Activated CD8-positive, alpha-beta T cell treated with anti-CD3 and anti-CD28 coated beads, Interleukin-2, amount 10 ng/mL, durations not matched to agents 7 days and 5 days (primary cell): ENCODE measurements at regions not wholly inside any gene's neighbourhood (a gene's known extent, or its start where the extent isn't known, plus 50 kb on each side); places are given as distances from the start of the nearest gene placed in this dataset.

Experiments
- ATAC-seq: fragments of 150-1000 bp; cut with Tn5 transposase; one replicate; pipeline ENCODE4 v1.10.0; 2021; ENCODE audit warnings: moderate library complexity
- CTCF ChIA-PET: fragments of 350-600 bp; sonication (Branson Sonifier 250); formaldehyde crosslinking; loops from one replicate; lab custom pipeline; 2021; ENCODE audit warnings: antibody characterized with exemption; lab: Charles Lee
- POLR2A ChIA-PET: fragments of 350-600 bp; sonication (Branson Sonifier 250); formaldehyde crosslinking; loops from one replicate; lab custom pipeline; 2021; ENCODE audit warnings: antibody characterized with exemption; lab: Charles Lee
- DNase-seq: peaks from one replicate; pipeline ENCODE4 v3.0.0-alpha.2; 2020
- H3K27ac Mint-ChIP-seq: one replicate; pipeline ENCODE4 v1.8.0; 2021; ENCODE audit warnings: mild to moderate bottlenecking, mixed read lengths
- H3K27me3 Mint-ChIP-seq: one replicate; pipeline ENCODE4 v1.8.0; 2021; ENCODE audit warnings: low read depth, mixed read lengths
- H3K36me3 Mint-ChIP-seq: one replicate; pipeline ENCODE4 v1.8.0; 2021; ENCODE audit warnings: low read depth, mixed read lengths
- H3K4me1 Mint-ChIP-seq: one replicate; pipeline ENCODE4 v1.8.0; 2021; ENCODE audit warnings: low read depth, mixed read lengths
- H3K4me3 Mint-ChIP-seq: one replicate; pipeline ENCODE4 v1.8.0; 2021; ENCODE audit warnings: mild to moderate bottlenecking, mixed read lengths
- H3K9me3 Mint-ChIP-seq: one replicate; pipeline ENCODE4 v1.8.0; 2022; ENCODE audit warnings: mixed read lengths; ENCODE audit not compliant: insufficient read depth

GRCh38 chr6:145067430-145067829 is 667.9 kb downstream of the EPM2A start:
- Mint-ChIP-seq H3K27me3 (peaks cover 10% of the 10 kb centered on the region), H3K9me3 (no peaks in the 10 kb centered on the region), H3K4me1 (no peaks in the 10 kb centered on the region), H3K27ac (no peak overlapping the region), H3K36me3 (no peaks in the 10 kb centered on the region), H3K4me3 (no peak overlapping the region)
- POLR2A ChIA-PET, result no interaction called here
- no peak for DNase-seq
- CTCF ChIA-PET, result no interaction called here
- ATAC-seq, result no peak

DNA sequence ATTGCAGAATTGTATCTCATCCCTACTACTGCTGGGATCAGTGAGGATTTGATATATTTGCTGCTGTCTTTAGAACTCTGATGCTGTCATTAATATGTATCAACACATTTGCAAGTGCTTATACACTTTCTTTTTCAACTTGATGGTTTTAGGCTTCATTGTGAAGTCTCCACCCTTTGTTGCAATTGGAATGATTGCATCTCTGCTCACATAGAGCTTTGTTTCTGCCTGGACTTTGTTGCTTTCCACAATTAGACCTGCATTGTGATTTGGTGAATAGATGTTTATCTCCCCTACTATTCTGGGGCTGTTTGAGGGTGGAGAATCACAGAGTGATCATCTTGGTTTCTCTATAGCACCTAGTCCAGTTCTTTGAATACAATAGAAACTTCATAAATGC is 666.7 kb downstream of the EPM2A start:
- ChIA-PET POLR2A (no interaction called here), CTCF (no interaction called here)
- H3K27ac Mint-ChIP-seq, result no peak overlapping the region
- H3K36me3 Mint-ChIP-seq, result no peaks in the 10 kb centered on the region
- H3K9me3 Mint-ChIP-seq, result no peaks in the 10 kb centered on the region
- no peaks in the 10 kb centered on the region for H3K4me1 Mint-ChIP-seq
- ATAC-seq, result no peak
- H3K4me3 Mint-ChIP-seq, result no peak overlapping the region
- no peak for DNase-seq
- peaks cover 8% of the 10 kb centered on the region for H3K27me3 Mint-ChIP-seq

DNA sequence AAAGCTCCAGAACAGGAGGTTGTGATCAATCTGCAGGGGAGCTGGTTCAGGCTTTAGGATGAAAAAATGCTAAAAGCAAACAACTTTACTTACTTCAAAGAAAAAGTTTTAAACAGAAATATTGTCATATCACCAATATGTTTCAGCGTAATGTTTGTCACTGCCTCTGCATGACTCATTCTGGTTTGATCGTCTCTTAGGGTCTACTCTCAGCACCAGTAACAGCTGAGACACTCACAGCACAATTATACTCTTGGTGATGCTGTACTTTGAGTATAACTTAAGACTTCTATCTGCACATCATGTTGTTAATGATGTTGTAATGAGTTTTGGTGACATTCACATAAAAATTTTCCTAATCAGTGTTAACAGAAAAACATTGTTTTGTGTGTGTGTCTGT is 665.4 kb downstream of the EPM2A start:
- H3K36me3 Mint-ChIP-seq, result no peaks in the 10 kb centered on the region
- no peaks in the 10 kb centered on the region for H3K4me1 Mint-ChIP-seq
- DNase-seq (no peak), ATAC-seq (no peak)
- ChIA-PET POLR2A (no interaction called here), CTCF (no interaction called here)
- H3K27me3 Mint-ChIP-seq, result peaks cover 8% of the 10 kb centered on the region
- H3K27ac Mint-ChIP-seq, result no peak overlapping the region
- H3K9me3 Mint-ChIP-seq, result no peaks in the 10 kb centered on the region
- H3K4me3 Mint-ChIP-seq, result no peak overlapping the region

DNA sequence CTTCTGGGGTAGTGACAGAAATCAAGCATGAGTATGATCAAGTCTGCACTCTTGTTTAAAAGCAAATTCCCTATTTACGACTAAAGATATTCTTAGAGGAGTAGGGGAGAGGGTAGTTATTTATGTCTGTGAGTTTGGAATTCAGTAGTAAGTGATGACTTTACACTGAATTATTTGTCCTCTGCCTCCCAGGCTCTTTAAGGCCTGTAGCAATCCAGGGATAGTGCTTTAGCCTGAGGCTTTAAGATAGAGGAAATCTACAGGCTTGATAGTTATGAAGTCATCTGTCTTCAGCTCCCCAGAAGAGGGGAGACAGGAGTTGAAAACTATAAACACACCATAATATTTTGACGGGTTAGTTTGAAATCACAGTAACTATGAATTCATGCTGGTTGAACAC is 664.5 kb downstream of the EPM2A start:
- H3K27me3 Mint-ChIP-seq, result peaks cover 5% of the 10 kb centered on the region
- POLR2A ChIA-PET, result no interaction called here
- no peak overlapping the region for H3K27ac Mint-ChIP-seq
- no peak overlapping the region for H3K4me3 Mint-ChIP-seq
- CTCF ChIA-PET, result no interaction called here
- ATAC-seq, result no peak
- H3K4me1 Mint-ChIP-seq, result no peaks in the 10 kb centered on the region
- no peak for DNase-seq
- no peaks in the 10 kb centered on the region for H3K36me3 Mint-ChIP-seq
- no peaks in the 10 kb centered on the region for H3K9me3 Mint-ChIP-seq

GRCh38 chr6:145071836-145072235 is 663.5 kb downstream of the EPM2A start:
- Mint-ChIP-seq H3K27me3 (peaks cover 3% of the 10 kb centered on the region), H3K27ac (no peak overlapping the region), H3K4me1 (no peaks in the 10 kb centered on the region), H3K4me3 (no peak overlapping the region), H3K9me3 (no peaks in the 10 kb centered on the region), H3K36me3 (no peaks in the 10 kb centered on the region)
- DNase-seq (no peak), ATAC-seq (no peak)
- ChIA-PET POLR2A (no interaction called here), CTCF (no interaction called here)

- DNase-seq (no peak), ATAC-seq (no peak)
- ChIA-PET CTCF (no interaction called here), POLR2A (no interaction called here)
- H3K36me3 Mint-ChIP-seq, result no peaks in the 10 kb centered on the region
- no peaks in the 10 kb centered on the region for H3K27me3 Mint-ChIP-seq
- H3K4me3 Mint-ChIP-seq, result no peak overlapping the region
- H3K9me3 Mint-ChIP-seq, result no peaks in the 10 kb centered on the region
- H3K27ac Mint-ChIP-seq, result no peak overlapping the region
- H3K4me1 Mint-ChIP-seq, result no peaks in the 10 kb centered on the region
Measured at GRCh38 chr6:145073811-145074210, 661.5 kb downstream of the EPM2A start.

GRCh38 chr6:145074805-145075204 is 660.5 kb downstream of the EPM2A start:
- DNase-seq (no peak), ATAC-seq (no peak)
- H3K27ac Mint-ChIP-seq, result no peak overlapping the region
- H3K4me3 Mint-ChIP-seq, result no peak overlapping the region
- ChIA-PET CTCF (no interaction called here), POLR2A (no interaction called here)
- no peaks in the 10 kb centered on the region for H3K4me1 Mint-ChIP-seq
- H3K27me3 Mint-ChIP-seq, result no peaks in the 10 kb centered on the region
- no peaks in the 10 kb centered on the region for H3K36me3 Mint-ChIP-seq
- H3K9me3 Mint-ChIP-seq, result no peaks in the 10 kb centered on the region

- H3K27ac Mint-ChIP-seq, result no peak overlapping the region
- no peaks in the 10 kb centered on the region for H3K9me3 Mint-ChIP-seq
- H3K36me3 Mint-ChIP-seq, result no peaks in the 10 kb centered on the region
- no peak for DNase-seq
- no peaks in the 10 kb centered on the region for H3K4me1 Mint-ChIP-seq
- no peaks in the 10 kb centered on the region for H3K27me3 Mint-ChIP-seq
- CTCF ChIA-PET, result no interaction called here
- no peak for ATAC-seq
- POLR2A ChIA-PET, result no interaction called here
- H3K4me3 Mint-ChIP-seq, result no peak overlapping the region
Measured at GRCh38 chr6:145075425-145075824, 659.9 kb downstream of the EPM2A start.

GRCh38 chr6:145076115-145076841 is 659.0 kb downstream of the EPM2A start:
- Mint-ChIP-seq H3K27ac (no peak overlapping the region), H3K27me3 (no peaks in the 10 kb centered on the region), H3K36me3 (no peaks in the 10 kb centered on the region), H3K4me3 (no peak overlapping the region), H3K9me3 (no peaks in the 10 kb centered on the region), H3K4me1 (no peaks in the 10 kb centered on the region)
- ChIA-PET POLR2A (no interaction called here), CTCF (no interaction called here)
- DNase-seq, result no peak
- no peak for ATAC-seq

DNA sequence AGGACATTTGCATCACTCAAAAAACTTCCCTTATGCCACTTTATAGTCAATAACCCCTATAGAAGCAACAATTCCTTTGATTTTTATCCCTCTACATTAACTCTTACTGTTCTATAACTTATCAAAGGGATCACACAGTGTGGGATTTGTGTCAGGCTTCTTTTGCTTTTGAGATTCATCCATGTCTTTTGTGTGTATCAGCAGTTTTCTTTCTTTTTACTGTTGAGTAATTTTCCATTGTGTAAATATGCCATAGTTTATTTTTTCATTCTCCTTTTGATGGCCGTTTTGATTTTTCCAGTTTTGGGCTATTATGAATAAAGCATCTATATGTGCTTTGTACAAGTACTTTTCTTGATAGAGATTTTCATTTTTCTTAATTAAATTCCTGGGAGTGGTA is 657.9 kb downstream of the EPM2A start:
- ChIA-PET POLR2A (no interaction called here), CTCF (no interaction called here)
- no peak for ATAC-seq
- no peak overlapping the region for H3K4me3 Mint-ChIP-seq
- no peaks in the 10 kb centered on the region for H3K4me1 Mint-ChIP-seq
- no peak for DNase-seq
- H3K27ac Mint-ChIP-seq, result no peak overlapping the region
- H3K27me3 Mint-ChIP-seq, result no peaks in the 10 kb centered on the region
- no peaks in the 10 kb centered on the region for H3K36me3 Mint-ChIP-seq
- H3K9me3 Mint-ChIP-seq, result no peaks in the 10 kb centered on the region

GRCh38 chr6:145080651-145081050 is 654.7 kb downstream of the EPM2A start:
- Mint-ChIP-seq H3K9me3 (no peaks in the 10 kb centered on the region), H3K36me3 (no peaks in the 10 kb centered on the region), H3K4me3 (no peak overlapping the region), H3K27me3 (no peaks in the 10 kb centered on the region), H3K4me1 (no peaks in the 10 kb centered on the region), H3K27ac (no peak overlapping the region)
- no peak for DNase-seq
- ATAC-seq, result no peak
- ChIA-PET POLR2A (no interaction called here), CTCF (no interaction called here)

DNA sequence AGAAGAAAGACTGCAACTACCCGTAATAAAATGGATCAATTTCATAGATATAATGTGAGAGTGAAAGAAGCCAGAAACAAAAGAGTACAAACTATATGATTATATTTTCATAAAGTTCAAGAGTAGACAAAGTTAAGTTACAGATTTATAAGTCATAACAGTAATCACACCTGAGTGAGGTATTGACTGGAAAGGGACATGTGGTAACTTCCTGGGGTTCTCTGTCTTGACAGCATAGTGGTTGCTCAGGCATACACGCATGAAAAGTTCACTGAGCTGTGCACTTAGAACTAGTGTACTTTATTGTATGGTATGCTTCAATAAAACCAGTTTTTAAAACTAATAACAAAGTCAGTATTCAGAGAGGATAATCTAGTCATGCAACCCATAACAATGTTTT is 653.6 kb downstream of the EPM2A start:
- no peaks in the 10 kb centered on the region for H3K4me1 Mint-ChIP-seq
- ChIA-PET POLR2A (no interaction called here), CTCF (no interaction called here)
- H3K36me3 Mint-ChIP-seq, result no peaks in the 10 kb centered on the region
- H3K27me3 Mint-ChIP-seq, result no peaks in the 10 kb centered on the region
- DNase-seq, result no peak
- no peak overlapping the region for H3K4me3 Mint-ChIP-seq
- no peak overlapping the region for H3K27ac Mint-ChIP-seq
- no peak for ATAC-seq
- no peaks in the 10 kb centered on the region for H3K9me3 Mint-ChIP-seq

GRCh38 chr6:145082359-145082758 is 653.0 kb downstream of the EPM2A start:
- no peaks in the 10 kb centered on the region for H3K27me3 Mint-ChIP-seq
- ATAC-seq, result no peak
- ChIA-PET CTCF (no interaction called here), POLR2A (no interaction called here)
- no peaks in the 10 kb centered on the region for H3K36me3 Mint-ChIP-seq
- no peak overlapping the region for H3K27ac Mint-ChIP-seq
- H3K9me3 Mint-ChIP-seq, result no peaks in the 10 kb centered on the region
- no peak for DNase-seq
- H3K4me3 Mint-ChIP-seq, result no peak overlapping the region
- H3K4me1 Mint-ChIP-seq, result no peaks in the 10 kb centered on the region
